Bronchial epithelial cell (primary cell): ENCODE measurements at regions not wholly inside any gene's neighbourhood (a gene's known extent, or its start where the extent isn't known, plus 50 kb on each side); places are given as distances from the start of the nearest gene placed in this dataset.
A peak's percentile ranks its signal among the peaks of the same experiment; 100 is the strongest.

Source experiments
- DNase-seq: peaks from one replicate; pipeline ENCODE4 v3.0.0-alpha.2; 2010; ENCODE audit warnings: low read depth
- FAIRE-seq: peaks from 2 replicates; lab custom pipeline; 2011; peaks lifted over from hg19 to GRCh38; lab: Jason Lieb, UNC
- H3K27me3 ChIP-seq: 2 replicates; pipeline ENCODE4 v1.5.1; 2011; ENCODE audit warnings: low read length; ENCODE audit not compliant: control insufficient read depth, insufficient read depth
- H3K36me3 ChIP-seq: 2 replicates; pipeline ENCODE4 v1.5.1; 2011; ENCODE audit warnings: low read length; ENCODE audit not compliant: control insufficient read depth, insufficient read depth
- H3K4me3 ChIP-seq: 2 replicates; pipeline ENCODE4 v1.5.1; 2011; ENCODE audit warnings: mild to moderate bottlenecking, low read depth, low read length, control low read depth
- CTCF ChIP-seq: IDR thresholded peaks from 2 replicates; pipeline ENCODE4 v1.5.1; 2011; ENCODE audit warnings: mild to moderate bottlenecking, moderate library complexity, low read length, control low read depth, inconsistent platforms; ENCODE audit not compliant: insufficient read depth, severe bottlenecking

- FAIRE-seq (no peak), DNase-seq (no peak)
- TF ChIP-seq CTCF, result no peak
- Histone ChIP-seq H3K4me3 (no peak overlapping the region), H3K36me3 (no peaks in the 10 kb centered on the region), H3K27me3 (no peaks in the 10 kb centered on the region)
Observed at GRCh38 chr2:224309176-224309575, 92.7 kb downstream of the FAM124B start.

GRCh38 chr2:224308272-224308911, 93.5 kb downstream of the FAM124B start:
- no peak for TF ChIP-seq CTCF
- Histone ChIP-seq H3K4me3 (no peak overlapping the region), H3K36me3 (no peaks in the 10 kb centered on the region), H3K27me3 (no peaks in the 10 kb centered on the region)
- DNase-seq (no peak), FAIRE-seq (no peak)

DNA sequence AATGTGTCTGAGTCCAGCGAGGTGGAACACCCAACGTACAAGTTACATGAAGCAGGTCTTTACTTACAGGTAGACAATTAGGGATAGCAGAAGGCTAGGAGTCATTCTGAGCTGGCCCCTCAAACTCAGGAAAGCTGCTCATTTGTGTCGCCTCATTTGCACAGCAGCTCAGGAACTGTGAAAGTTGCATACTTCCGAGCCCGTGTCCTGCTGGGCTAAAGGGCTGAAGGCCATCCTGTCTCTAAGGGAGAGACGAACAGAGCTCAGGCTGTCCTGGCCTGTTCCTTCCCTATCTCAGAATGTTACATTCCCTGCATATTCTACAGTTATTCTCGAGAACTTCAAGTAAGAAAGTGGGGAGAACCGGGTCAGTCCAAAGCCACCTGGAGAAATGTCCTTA, 99.0 kb downstream of the FAM124B start:
- H3K4me3 ChIP-seq, result no peak overlapping the region
- H3K27me3 ChIP-seq, result no peaks in the 10 kb centered on the region
- no peaks in the 10 kb centered on the region for H3K36me3 ChIP-seq
- TF ChIP-seq CTCF, result no peak
- FAIRE-seq (no peak), DNase-seq (no peak)

DNA sequence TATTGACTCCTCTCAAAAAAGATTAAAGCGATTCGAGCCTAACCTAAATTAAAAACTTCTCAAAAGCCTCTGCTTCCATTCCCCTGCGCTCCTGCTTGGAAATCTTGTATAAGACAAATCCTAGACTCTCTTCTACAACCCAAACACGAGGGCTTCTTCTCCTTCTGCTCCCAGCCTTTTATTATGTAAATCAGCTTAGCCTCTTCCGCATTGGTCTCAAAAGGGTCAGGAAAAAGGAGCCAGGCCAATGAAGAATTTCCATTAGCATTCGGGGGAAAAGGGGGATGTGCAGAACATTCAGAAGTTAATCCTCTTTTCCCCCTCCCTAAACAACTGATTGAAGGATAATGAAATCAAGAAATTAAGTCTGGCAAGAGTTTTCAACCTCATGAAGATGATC, 107.9 kb downstream of the FAM124B start:
- FAIRE-seq (no peak), DNase-seq (no peak)
- no peak for TF ChIP-seq CTCF
- Histone ChIP-seq H3K27me3 (no peaks in the 10 kb centered on the region), H3K4me3 (no peak overlapping the region), H3K36me3 (no peaks in the 10 kb centered on the region)

DNA sequence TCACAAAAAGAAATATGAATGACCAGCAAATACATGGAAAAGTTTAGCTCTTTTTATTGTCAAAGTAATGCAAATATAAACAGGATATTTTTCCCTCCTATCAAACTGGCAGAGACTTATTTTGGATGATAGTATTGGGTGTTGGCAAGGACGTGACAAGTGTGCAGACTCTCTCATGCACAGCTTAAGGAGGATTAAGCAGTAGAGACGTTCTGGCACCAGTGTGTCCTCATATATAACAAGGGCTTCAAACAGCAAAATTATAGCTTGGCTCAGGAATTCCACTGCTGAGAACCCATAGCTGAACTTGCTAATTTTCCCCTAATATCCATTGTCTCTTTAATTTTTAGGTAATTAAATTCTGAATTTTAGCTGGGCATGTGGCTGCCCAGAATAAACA, 114.4 kb downstream of the FAM124B start:
- no peak for FAIRE-seq
- DNase-seq, result no peak
- Histone ChIP-seq H3K36me3 (no peaks in the 10 kb centered on the region), H3K4me3 (no peak overlapping the region), H3K27me3 (no peaks in the 10 kb centered on the region)
- TF ChIP-seq CTCF, result no peak

GRCh38 chr2:224286923-224287322, 115.0 kb downstream of the FAM124B start:
- DNase-seq, result no peak
- TF ChIP-seq CTCF, result no peak
- no peaks in the 10 kb centered on the region for H3K27me3 ChIP-seq
- peak; percentile 13 for FAIRE-seq
- H3K4me3 ChIP-seq, result no peak overlapping the region
- H3K36me3 ChIP-seq, result no peaks in the 10 kb centered on the region
